ENCODE measurements at regions not wholly inside any gene's neighbourhood (a gene's known extent, or its start where the extent isn't known, plus 50 kb on each side); places are given as distances from the start of the nearest gene placed in this dataset.
"Not testable (repeated sequence)": the region's sequence is repeated elsewhere in the genome, so short reads cannot be mapped to it uniquely, and the experiment has no call there.

GRCh38 chr6:104676679-104677078 is 183.0 kb downstream of the HACE1 start:
- DNase-seq = not testable (repeated sequence)

- not testable (repeated sequence) for DNase-seq
Measured at GRCh38 chr6:104675161-104675560, 184.6 kb downstream of the HACE1 start.

GRCh38 chr6:104673078-104673477 is 186.6 kb downstream of the HACE1 start:
- not testable (repeated sequence) for DNase-seq

GRCh38 chr6:104671591-104671891 is 188.2 kb downstream of the HACE1 start:
- not testable (repeated sequence) for DNase-seq

GRCh38 chr6:104670834-104671590 is 188.7 kb downstream of the HACE1 start:
- DNase-seq = not testable (repeated sequence)

- no peak for DNase-seq
Measured at GRCh38 chr6:104669483-104669882, 190.2 kb downstream of the HACE1 start.

- no peak for DNase-seq
Measured at GRCh38 chr6:104656235-104656634, 203.5 kb downstream of the HACE1 start.

- no peak for DNase-seq
Measured at GRCh38 chr6:104653781-104654180, 205.9 kb downstream of the HACE1 start.

GRCh38 chr6:104648347-104648746 is 211.4 kb downstream of the HACE1 start:
- no peak for DNase-seq

- no peak for DNase-seq
Measured at GRCh38 chr6:104644848-104645247, 214.9 kb downstream of the HACE1 start.

GRCh38 chr6:104642871-104643270 is 216.8 kb downstream of the HACE1 start:
- no peak for DNase-seq

GRCh38 chr6:104640761-104641160 is 219.0 kb downstream of the HACE1 start:
- no peak for DNase-seq

GRCh38 chr6:104640150-104640700 is 219.5 kb downstream of the HACE1 start:
- DNase-seq = no peak

GRCh38 chr6:104639668-104640067 is 220.1 kb downstream of the HACE1 start:
- no peak for DNase-seq

GRCh38 chr6:104638841-104639290 is 220.9 kb downstream of the HACE1 start:
- no peak for DNase-seq

GRCh38 chr6:104633125-104633524 is 226.6 kb downstream of the HACE1 start:
- no peak for DNase-seq

GRCh38 chr6:104632588-104632987 is 227.1 kb downstream of the HACE1 start:
- DNase-seq = no peak

GRCh38 chr6:104630955-104631354 is 228.8 kb downstream of the HACE1 start:
- DNase-seq = no peak

- no peak for DNase-seq
Measured at GRCh38 chr6:104630522-104630921, 229.2 kb downstream of the HACE1 start.

GRCh38 chr6:104629826-104630225 is 229.9 kb downstream of the HACE1 start:
- no peak for DNase-seq

GRCh38 chr6:104625536-104625935 is 234.2 kb downstream of the HACE1 start:
- no peak for DNase-seq

GRCh38 chr6:104623052-104623690 is 236.5 kb downstream of the HACE1 start:
- DNase-seq = no peak

GRCh38 chr6:104621396-104621795 is 238.3 kb downstream of the HACE1 start:
- DNase-seq = no peak

- DNase-seq = no peak
Measured at GRCh38 chr6:104617591-104617990, 242.1 kb downstream of the HACE1 start.

All from RPMI8226 (cell line).